Head of caudate nucleus (tissue), 42 donors: ENCODE measurements at regions not wholly inside any gene's neighbourhood (a gene's known extent, or its start where the extent isn't known, plus 50 kb on each side); places are given as distances from the start of the nearest gene placed in this dataset.
A peak's percentile ranks its signal among the peaks of the same experiment; 100 is the strongest.
"Not testable (repeated sequence)": the region's sequence is repeated elsewhere in the genome, so short reads cannot be mapped to it uniquely, and the experiment has no call there.

Experiments
- DNase-seq, 42 donors: peaks; one replicate each; pipeline versions ENCODE4 v3.0.0 to v3.0.0-alpha.2; 2020 to 2021; ENCODE audit warnings: mixed read lengths in 7 of 42
- intact Hi-C: fragments of 100-400 bp; cut with DNase I; formaldehyde crosslinking; loops from one replicate; pipeline ENCODE4 v1.15.0; 2022

GRCh38 chr9:108463932-108464606 lies 391.7 kb downstream of the ACTL7B start:
- intact Hi-C loops: no loop called here
- no peak for DNase-seq

GRCh38 chr9:108456903-108457302 lies 398.9 kb downstream of the ACTL7B start:
- intact Hi-C loops: no loop called here
- no peak for DNase-seq

- intact Hi-C loops: no loop called here
- peak; percentile 41 to 92 (median 80) for DNase-seq
Observed at GRCh38 chr9:108445431-108446071, 410.2 kb downstream of the ACTL7B start.

GRCh38 chr9:108444400-108445358 lies 411.1 kb downstream of the ACTL7B start:
- peak in 3 of 42 donors; percentile 5 to 37 (median 16) for DNase-seq
- intact Hi-C loops: no loop called here

- intact Hi-C loops: no loop called here
- no peak for DNase-seq
Observed at GRCh38 chr9:108443741-108444140, 412.0 kb downstream of the ACTL7B start.

GRCh38 chr9:108443019-108443633 lies 412.7 kb downstream of the ACTL7B start:
- intact Hi-C loops: no loop called here
- DNase-seq: no peak

GRCh38 chr9:108442627-108443018 lies 413.2 kb downstream of the ACTL7B start:
- no peak for DNase-seq
- intact Hi-C loops: no loop called here

- no peak for DNase-seq
- intact Hi-C loops: no loop called here
Observed at GRCh38 chr9:108441726-108442125, 414.1 kb downstream of the ACTL7B start.

- DNase-seq: no peak
- intact Hi-C loops: no loop called here
Observed at GRCh38 chr9:108441251-108441650, 414.5 kb downstream of the ACTL7B start.

- no peak for DNase-seq
- intact Hi-C loops: no loop called here
Observed at GRCh38 chr9:108439947-108440346, 415.8 kb downstream of the ACTL7B start.

GRCh38 chr9:108437656-108438055 lies 418.1 kb downstream of the ACTL7B start:
- intact Hi-C loops: no loop called here
- DNase-seq: no peak

GRCh38 chr9:108436448-108436847 lies 419.3 kb downstream of the ACTL7B start:
- intact Hi-C loops: no loop called here
- DNase-seq: no peak

- intact Hi-C loops: no loop called here
- DNase-seq: no peak
Observed at GRCh38 chr9:108434502-108434901, 421.3 kb downstream of the ACTL7B start.

GRCh38 chr9:108434036-108434435 lies 421.8 kb downstream of the ACTL7B start:
- no peak for DNase-seq
- intact Hi-C loops: no loop called here

- DNase-seq: no peak
- intact Hi-C loops: no loop called here
Observed at GRCh38 chr9:108430655-108431054, 425.1 kb downstream of the ACTL7B start.

GRCh38 chr9:108427751-108428150 lies 428.0 kb downstream of the ACTL7B start:
- DNase-seq: no peak
- intact Hi-C loops: no loop called here

- intact Hi-C loops, DNase-seq: not testable (repeated sequence)
Observed at GRCh38 chr9:108426421-108426940, 429.3 kb downstream of the ACTL7B start.

- intact Hi-C loops: no loop called here
- DNase-seq: no peak
Observed at GRCh38 chr9:108423433-108423832, 432.4 kb downstream of the ACTL7B start.

- intact Hi-C loops: no loop called here
- DNase-seq: no peak
Observed at GRCh38 chr9:108419379-108419778, 436.4 kb downstream of the ACTL7B start.
